Mesodermal cell (in vitro differentiated cells): ENCODE measurements at regions not wholly inside any gene's neighbourhood (a gene's known extent, or its start where the extent isn't known, plus 50 kb on each side); places are given as distances from the start of the nearest gene placed in this dataset.

Source experiments
- H3K27ac ChIP-seq: 2 replicates; pipeline ENCODE4 v1.7.0; 2013; ENCODE audit warnings: mild to moderate bottlenecking, low read depth, low read length, moderate library complexity; ENCODE audit not compliant: severe bottlenecking
- H3K36me3 ChIP-seq: 2 replicates; pipeline ENCODE4 v1.7.1; 2013; ENCODE audit warnings: mild to moderate bottlenecking, low read length, moderate library complexity; ENCODE audit not compliant: control insufficient read depth, insufficient read depth
- H3K4me1 ChIP-seq: one replicate; pipeline ENCODE4 v1.7.1; 2013; ENCODE audit warnings: mild to moderate bottlenecking, low read length; ENCODE audit not compliant: insufficient read depth, control insufficient read depth, poor library complexity, severe bottlenecking
- H3K4me3 ChIP-seq: 2 replicates; pipeline ENCODE4 v1.7.0; 2013; ENCODE audit warnings: low read length, control low read depth, mild to moderate bottlenecking; ENCODE audit not compliant: insufficient read depth, poor library complexity, severe bottlenecking; ENCODE audit errors: extremely low read depth
- H3K9me3 ChIP-seq: 2 replicates; pipeline ENCODE4 v1.7.1; 2013; ENCODE audit warnings: mild to moderate bottlenecking, low read length, moderate library complexity; ENCODE audit not compliant: control insufficient read depth
- WGBS, 2 experiments: methylation state at CpG; one replicate each; pipeline ENCODE4 v1.1.5; 2013; ENCODE audit warnings: missing lambda C conversion rate in 2 of 2; ENCODE audit not compliant: insufficient coverage in 2 of 2; 5-methylcytosine and 5-hydroxymethylcytosine counted together

DNA sequence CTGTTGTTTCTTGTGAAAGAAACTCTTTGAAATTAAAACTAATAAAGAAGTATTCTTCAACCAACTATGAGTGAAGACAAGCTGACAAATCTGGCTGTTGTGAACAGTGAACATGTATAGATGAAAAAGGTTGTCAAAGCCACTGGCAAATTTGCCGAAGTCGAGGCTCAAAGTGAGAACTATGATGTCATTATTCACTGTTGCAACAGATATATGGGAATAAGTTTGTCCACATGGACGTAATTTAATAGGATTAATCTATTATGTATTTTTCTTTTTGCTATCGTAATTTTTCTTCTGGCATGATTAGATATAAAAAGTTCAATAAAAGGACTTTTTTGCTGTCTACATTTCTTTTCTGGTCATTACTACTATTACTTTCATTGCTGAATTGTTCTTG, 223.2 kb upstream of the ZNF507 start:
- Histone ChIP-seq H3K36me3 (no peaks in the 10 kb centered on the region), H3K9me3 (no peaks in the 10 kb centered on the region), H3K4me3 (no peak overlapping the region), H3K4me1 (no peaks in the 10 kb centered on the region), H3K27ac (no peak overlapping the region)
- WGBS, 2 experiments, result 85 to 100% methylated on average over 2 of the region's 4 CpGs

GRCh38 chr19:32123355-32123940, 222.0 kb upstream of the ZNF507 start:
- 90 to 94% methylated on average over 9 of the region's 11 CpGs for WGBS, 2 experiments
- Histone ChIP-seq H3K36me3 (no peaks in the 10 kb centered on the region), H3K4me1 (no peaks in the 10 kb centered on the region), H3K9me3 (no peaks in the 10 kb centered on the region), H3K4me3 (no peak overlapping the region), H3K27ac (no peak overlapping the region)

- no peak overlapping the region for H3K4me3 ChIP-seq
- H3K9me3 ChIP-seq, result no peaks in the 10 kb centered on the region
- H3K36me3 ChIP-seq, result no peaks in the 10 kb centered on the region
- 90 to 96% methylated on average over 4 to 7 of the region's 10 CpGs for WGBS, 2 experiments
- no peaks in the 10 kb centered on the region for H3K4me1 ChIP-seq
- no peak overlapping the region for H3K27ac ChIP-seq
Observed at GRCh38 chr19:32124585-32124984, 220.8 kb upstream of the ZNF507 start.

DNA sequence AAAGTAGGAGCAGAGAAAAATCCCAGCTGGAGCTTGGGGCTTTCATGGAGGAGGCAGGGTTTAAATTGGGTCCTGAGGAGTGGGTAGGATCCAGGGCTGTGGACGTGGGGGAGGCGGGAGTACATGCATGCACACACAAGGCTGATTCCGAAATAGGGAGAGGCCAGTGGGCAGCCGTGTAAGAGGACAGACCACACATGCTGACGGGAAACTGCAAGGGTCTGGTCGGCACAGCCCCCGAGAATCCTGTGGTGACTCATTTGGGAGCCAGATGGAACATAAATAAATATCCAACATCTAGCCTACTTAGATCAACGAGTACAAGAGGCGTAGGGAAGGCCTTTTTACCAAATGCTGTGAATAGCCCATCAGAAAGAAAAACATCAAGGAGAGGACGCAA, 216.3 kb upstream of the ZNF507 start:
- Histone ChIP-seq H3K36me3 (no peaks in the 10 kb centered on the region), H3K4me3 (no peak overlapping the region), H3K9me3 (no peaks in the 10 kb centered on the region), H3K27ac (no peak overlapping the region), H3K4me1 (no peaks in the 10 kb centered on the region)
- 76 to 77% methylated on average over 6 to 10 of the region's 10 CpGs for WGBS, 2 experiments

DNA sequence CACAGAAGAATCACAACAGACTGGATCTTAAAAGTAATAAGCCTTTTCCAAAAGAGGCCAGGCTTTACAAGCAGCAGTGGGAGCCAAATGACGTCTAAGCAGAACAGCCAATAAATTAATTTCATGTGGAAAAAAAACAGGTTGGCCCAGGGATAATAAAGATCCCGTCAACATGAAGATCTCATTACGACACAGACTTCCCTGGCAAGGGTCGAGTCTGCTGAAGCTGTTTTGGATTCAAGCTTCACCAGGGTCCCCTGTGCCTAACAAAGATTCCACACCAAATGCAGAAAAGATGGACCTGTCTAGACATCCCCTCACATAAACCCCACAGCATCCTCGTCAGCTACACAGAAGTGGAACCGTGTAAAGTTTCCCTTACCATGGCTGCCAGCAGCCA, 215.1 kb upstream of the ZNF507 start:
- WGBS, 2 experiments, result 80 to 96% methylated on average over 6 of the region's 6 CpGs
- H3K27ac ChIP-seq, result no peak overlapping the region
- no peak overlapping the region for H3K4me3 ChIP-seq
- H3K9me3 ChIP-seq, result no peaks in the 10 kb centered on the region
- H3K4me1 ChIP-seq, result no peaks in the 10 kb centered on the region
- no peaks in the 10 kb centered on the region for H3K36me3 ChIP-seq

GRCh38 chr19:32131005-32131404, 214.4 kb upstream of the ZNF507 start:
- Histone ChIP-seq H3K27ac (no peak overlapping the region), H3K9me3 (no peaks in the 10 kb centered on the region), H3K36me3 (no peaks in the 10 kb centered on the region), H3K4me1 (no peaks in the 10 kb centered on the region), H3K4me3 (no peak overlapping the region)
- 87% methylated on average over 5 to 7 of the region's 8 CpGs for WGBS, 2 experiments

- Histone ChIP-seq H3K4me3 (no peak overlapping the region), H3K4me1 (no peaks in the 10 kb centered on the region), H3K9me3 (no peaks in the 10 kb centered on the region), H3K36me3 (no peaks in the 10 kb centered on the region), H3K27ac (no peak overlapping the region)
- 95 to 100% methylated on average over 3 to 4 of the region's 5 CpGs for WGBS, 2 experiments
Observed at GRCh38 chr19:32138416-32138815, 207.0 kb upstream of the ZNF507 start.

DNA sequence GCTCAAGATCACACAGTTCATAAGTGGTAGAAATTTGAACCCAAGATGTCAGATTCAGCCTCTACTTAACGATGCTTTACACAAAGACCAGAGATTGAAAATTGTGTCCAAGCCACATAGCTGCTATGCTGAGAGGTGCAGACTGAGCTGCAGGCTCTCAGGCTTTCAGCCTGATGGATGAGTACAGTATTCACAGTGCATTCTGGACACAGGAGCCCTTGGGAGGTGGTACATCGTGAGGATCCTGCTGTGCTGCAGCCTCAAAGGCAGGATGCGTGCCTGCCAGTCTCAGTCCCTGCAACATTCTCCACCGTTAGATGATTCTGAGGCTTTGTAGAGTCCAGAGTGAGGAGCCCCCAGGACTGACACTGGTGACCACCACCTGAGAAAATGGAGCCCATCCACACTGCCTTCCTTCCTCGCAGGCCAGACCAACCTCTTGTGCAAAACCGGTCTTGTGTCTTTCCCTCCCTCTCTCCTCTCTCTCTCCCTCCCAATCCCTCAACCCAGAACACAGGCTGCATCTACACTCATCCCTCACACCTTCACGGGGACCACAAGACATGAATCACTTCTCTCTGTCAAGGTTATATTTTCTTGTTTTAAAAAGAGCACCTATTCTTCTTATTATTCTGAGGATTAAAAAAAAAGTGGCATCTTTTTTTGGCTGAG, 203.4 kb upstream of the ZNF507 start:
- H3K36me3 ChIP-seq, result no peaks in the 10 kb centered on the region
- no peak overlapping the region for H3K27ac ChIP-seq
- no peaks in the 10 kb centered on the region for H3K4me1 ChIP-seq
- no peaks in the 10 kb centered on the region for H3K9me3 ChIP-seq
- no peak overlapping the region for H3K4me3 ChIP-seq
- 68 to 75% methylated on average over 5 to 6 of the region's 7 CpGs for WGBS, 2 experiments

GRCh38 chr19:32146664-32147063, 198.7 kb upstream of the ZNF507 start:
- no peaks in the 10 kb centered on the region for H3K36me3 ChIP-seq

GRCh38 chr19:32150605-32151004, 194.8 kb upstream of the ZNF507 start:
- Histone ChIP-seq H3K36me3 (no peaks in the 10 kb centered on the region), H3K9me3 (no peaks in the 10 kb centered on the region), H3K4me3 (no peak overlapping the region), H3K27ac (no peak overlapping the region), H3K4me1 (no peaks in the 10 kb centered on the region)

More at GRCh38 chr19:32146664-32147063, 198.7 kb upstream of the ZNF507 start:
- Histone ChIP-seq H3K27ac (no peak overlapping the region), H3K4me3 (no peak overlapping the region), H3K9me3 (no peaks in the 10 kb centered on the region), H3K4me1 (no peaks in the 10 kb centered on the region)

DNA sequence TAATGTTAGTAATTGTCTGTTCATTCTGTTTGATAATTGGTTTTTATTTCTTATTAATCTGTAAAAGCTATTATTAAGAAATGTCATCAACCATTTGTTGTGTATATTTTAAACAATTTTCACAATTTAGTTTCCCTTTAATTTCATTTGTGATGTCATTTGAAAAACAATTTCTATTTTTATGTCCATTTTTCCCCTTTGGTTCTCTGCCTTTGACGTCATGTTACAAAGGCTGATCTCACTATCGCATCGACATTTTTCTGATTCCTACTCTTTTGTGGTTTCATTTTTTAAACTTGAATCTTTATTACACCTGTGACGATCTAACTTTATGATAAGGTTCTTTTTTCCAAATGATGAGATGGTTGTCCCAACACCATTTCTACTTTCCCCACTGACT, 191.0 kb upstream of the ZNF507 start:
- no peak overlapping the region for H3K4me3 ChIP-seq
- 92% methylated on average over 3 of the region's 4 CpGs; no CpG with 5 or more reads in 1 of the 2 experiments for WGBS, 2 experiments
- no peaks in the 10 kb centered on the region for H3K4me1 ChIP-seq
- no peaks in the 10 kb centered on the region for H3K9me3 ChIP-seq
- H3K36me3 ChIP-seq, result no peaks in the 10 kb centered on the region
- H3K27ac ChIP-seq, result no peak overlapping the region
